ENCODE measurements at regions not wholly inside any gene's neighbourhood (a gene's known extent, or its start where the extent isn't known, plus 50 kb on each side); places are given as distances from the start of the nearest gene placed in this dataset.

- DNase-seq (no peak), ATAC-seq (no peak)
- no peak overlapping the region for H3K27ac ChIP-seq
- TF ChIP-seq POLR2A (IDR thresholded peaks at IDR 0.05) (no peak), CTCF (IDR thresholded peaks at IDR 0.05 in 4 of 5, conservative IDR thresholded peaks at IDR 0.05 in 1 of 5) (no peak)
- intact Hi-C loops (cut with DNase I; ENCODE audit: low total_unique reads), result no loop called here
- in situ Hi-C loops (cut with MboI; ENCODE audit: low sequenced_read_pairs in 4 of 4), result loop anchor here in 2 of 4 donors (25.0 kb wide), 2 partner anchors 901 to 926 kb away; partner anchors contain the start of gene GRIN2A (in 1 of the 2)
- H3K9me3 ChIP-seq, result no peaks in the 10 kb centered on the region
- no peaks in the 10 kb centered on the region for H3K4me1 ChIP-seq
- H3K4me3 ChIP-seq, result no peak overlapping the region
- peaks cover 0 to under 1% (median 0%) of the 10 kb centered on the region in 3 donors for H3K27me3 ChIP-seq
- no peaks in the 10 kb centered on the region for H3K36me3 ChIP-seq
Observed at GRCh38 chr16:9261376-9261775, 169.9 kb downstream of the HAPSTR1 start.

GRCh38 chr16:9262941-9263715 lies 171.7 kb downstream of the HAPSTR1 start:
- in situ Hi-C loops (cut with MboI; ENCODE audit: low sequenced_read_pairs in 4 of 4) (loop anchor here in 2 of 4 donors (25.0 kb wide), 2 partner anchors 899 to 924 kb away; partner anchors contain the start of gene GRIN2A (in 1 of the 2)), intact Hi-C loops (cut with DNase I; ENCODE audit: low total_unique reads) (no loop called here)
- no peaks in the 10 kb centered on the region for H3K9me3 ChIP-seq
- H3K4me3 ChIP-seq, result no peak overlapping the region
- no peaks in the 10 kb centered on the region for H3K36me3 ChIP-seq
- no peak for TF ChIP-seq POLR2A (IDR thresholded peaks at IDR 0.05)
- TF ChIP-seq CTCF (IDR thresholded peaks at IDR 0.05 in 4 of 5, conservative IDR thresholded peaks at IDR 0.05 in 1 of 5), result no peak
- H3K27me3 ChIP-seq, result no peaks in the 10 kb centered on the region
- H3K27ac ChIP-seq, result no peak overlapping the region
- DNase-seq (no peak), ATAC-seq (no peak)
- H3K4me1 ChIP-seq, result no peaks in the 10 kb centered on the region

- intact Hi-C loops (cut with DNase I; ENCODE audit: low total_unique reads), result no loop called here
- no peak for DNase-seq
- H3K4me3 ChIP-seq, result no peak overlapping the region
- no peak for TF ChIP-seq CTCF (IDR thresholded peaks at IDR 0.05 in 4 of 5, conservative IDR thresholded peaks at IDR 0.05 in 1 of 5)
- TF ChIP-seq POLR2A (IDR thresholded peaks at IDR 0.05), result no peak
- H3K27ac ChIP-seq, result no peak overlapping the region
- no peaks in the 10 kb centered on the region for H3K36me3 ChIP-seq
- no peak for ATAC-seq
- H3K27me3 ChIP-seq, result no peaks in the 10 kb centered on the region
- no peaks in the 10 kb centered on the region for H3K9me3 ChIP-seq
- no peaks in the 10 kb centered on the region for H3K4me1 ChIP-seq
- in situ Hi-C loops (cut with MboI; ENCODE audit: low sequenced_read_pairs in 4 of 4), result loop anchor here in 2 of 4 donors (25.0 kb wide), 2 partner anchors 898 to 923 kb away; partner anchors contain the start of gene GRIN2A (in 1 of the 2)
Observed at GRCh38 chr16:9264067-9264466, 172.6 kb downstream of the HAPSTR1 start.

GRCh38 chr16:9268446-9268845 lies 177.0 kb downstream of the HAPSTR1 start:
- ATAC-seq, result no peak
- H3K4me1 ChIP-seq, result no peaks in the 10 kb centered on the region
- no peak for DNase-seq
- no peaks in the 10 kb centered on the region for H3K27me3 ChIP-seq
- in situ Hi-C loops (cut with MboI; ENCODE audit: low sequenced_read_pairs in 4 of 4) (loop anchor here in 2 of 4 donors (25.0 kb wide), 2 partner anchors 894 to 919 kb away; partner anchors contain the start of gene GRIN2A (in 1 of the 2)), intact Hi-C loops (cut with DNase I; ENCODE audit: low total_unique reads) (no loop called here)
- no peak overlapping the region for H3K4me3 ChIP-seq
- no peak for TF ChIP-seq POLR2A (IDR thresholded peaks at IDR 0.05)
- TF ChIP-seq CTCF (IDR thresholded peaks at IDR 0.05 in 4 of 5, conservative IDR thresholded peaks at IDR 0.05 in 1 of 5), result no peak
- H3K27ac ChIP-seq, result no peak overlapping the region
- no peaks in the 10 kb centered on the region for H3K36me3 ChIP-seq
- no peaks in the 10 kb centered on the region for H3K9me3 ChIP-seq
